PFSK-1 (cell line): ENCODE measurements at regions not wholly inside any gene's neighbourhood (a gene's known extent, or its start where the extent isn't known, plus 50 kb on each side); places are given as distances from the start of the nearest gene placed in this dataset.

ENCODE experiments used
- POLR2AphosphoS5 ChIP-seq: IDR thresholded peaks from 2 replicates; pipeline ENCODE4 v1.6.1; 2012; ENCODE audit warnings: low read depth, mild to moderate bottlenecking, control low read depth, low read length, moderate library complexity
- TAF1 ChIP-seq: IDR thresholded peaks from 2 replicates; pipeline ENCODE4 v1.6.1; 2012; ENCODE audit warnings: low read length, control low read depth, borderline replicate concordance; ENCODE audit not compliant: insufficient read depth
- TF ChIP-seq, protein P1 (sequence below), 2 experiments: IDR thresholded peaks; 2 replicates each; pipeline versions ENCODE4 v1.6.1 to v1.8.0; 2011 to 2012; ENCODE audit warnings: low read depth in 2 of 2, low read length in 2 of 2, control low read depth in 1 of 2, inconsistent platforms in 1 of 2, mild to moderate bottlenecking in 1 of 2, moderate library complexity in 1 of 2; ENCODE audit not compliant: insufficient read depth in 1 of 2

DNA sequence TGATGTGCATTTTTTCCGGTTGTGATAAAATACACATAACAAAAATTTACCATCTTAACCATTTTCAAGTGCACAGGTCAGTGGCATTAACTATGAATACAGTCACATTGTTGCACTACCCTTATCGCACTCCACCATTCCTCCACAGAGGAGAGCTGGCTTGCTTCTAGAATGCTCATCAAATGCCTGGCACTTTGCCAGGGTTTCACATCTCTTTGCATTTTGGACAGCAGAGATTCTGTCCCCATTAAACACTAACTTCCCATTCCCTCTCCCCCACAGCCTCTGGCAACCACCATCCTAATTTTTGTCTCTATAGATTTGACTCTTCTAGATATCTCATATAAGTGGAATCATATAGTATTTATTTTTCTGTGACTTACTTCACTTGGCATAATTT lies 165.0 kb downstream of the ASB1 start:
- TF ChIP-seq, protein P1, sequence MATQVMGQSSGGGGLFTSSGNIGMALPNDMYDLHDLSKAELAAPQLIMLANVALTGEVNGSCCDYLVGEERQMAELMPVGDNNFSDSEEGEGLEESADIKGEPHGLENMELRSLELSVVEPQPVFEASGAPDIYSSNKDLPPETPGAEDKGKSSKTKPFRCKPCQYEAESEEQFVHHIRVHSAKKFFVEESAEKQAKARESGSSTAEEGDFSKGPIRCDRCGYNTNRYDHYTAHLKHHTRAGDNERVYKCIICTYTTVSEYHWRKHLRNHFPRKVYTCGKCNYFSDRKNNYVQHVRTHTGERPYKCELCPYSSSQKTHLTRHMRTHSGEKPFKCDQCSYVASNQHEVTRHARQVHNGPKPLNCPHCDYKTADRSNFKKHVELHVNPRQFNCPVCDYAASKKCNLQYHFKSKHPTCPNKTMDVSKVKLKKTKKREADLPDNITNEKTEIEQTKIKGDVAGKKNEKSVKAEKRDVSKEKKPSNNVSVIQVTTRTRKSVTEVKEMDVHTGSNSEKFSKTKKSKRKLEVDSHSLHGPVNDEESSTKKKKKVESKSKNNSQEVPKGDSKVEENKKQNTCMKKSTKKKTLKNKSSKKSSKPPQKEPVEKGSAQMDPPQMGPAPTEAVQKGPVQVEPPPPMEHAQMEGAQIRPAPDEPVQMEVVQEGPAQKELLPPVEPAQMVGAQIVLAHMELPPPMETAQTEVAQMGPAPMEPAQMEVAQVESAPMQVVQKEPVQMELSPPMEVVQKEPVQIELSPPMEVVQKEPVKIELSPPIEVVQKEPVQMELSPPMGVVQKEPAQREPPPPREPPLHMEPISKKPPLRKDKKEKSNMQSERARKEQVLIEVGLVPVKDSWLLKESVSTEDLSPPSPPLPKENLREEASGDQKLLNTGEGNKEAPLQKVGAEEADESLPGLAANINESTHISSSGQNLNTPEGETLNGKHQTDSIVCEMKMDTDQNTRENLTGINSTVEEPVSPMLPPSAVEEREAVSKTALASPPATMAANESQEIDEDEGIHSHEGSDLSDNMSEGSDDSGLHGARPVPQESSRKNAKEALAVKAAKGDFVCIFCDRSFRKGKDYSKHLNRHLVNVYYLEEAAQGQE (IDR thresholded peaks at IDR 0.05; ENCODE audit: insufficient read depth in 1 of 2, low read depth in 2 of 2, low read length in 2 of 2): no peak
- TF ChIP-seq TAF1 (no peak), POLR2AphosphoS5 (no peak)
